ENCODE measurements at regions not wholly inside any gene's neighbourhood (a gene's known extent, or its start where the extent isn't known, plus 50 kb on each side); places are given as distances from the start of the nearest gene placed in this dataset.

DNA sequence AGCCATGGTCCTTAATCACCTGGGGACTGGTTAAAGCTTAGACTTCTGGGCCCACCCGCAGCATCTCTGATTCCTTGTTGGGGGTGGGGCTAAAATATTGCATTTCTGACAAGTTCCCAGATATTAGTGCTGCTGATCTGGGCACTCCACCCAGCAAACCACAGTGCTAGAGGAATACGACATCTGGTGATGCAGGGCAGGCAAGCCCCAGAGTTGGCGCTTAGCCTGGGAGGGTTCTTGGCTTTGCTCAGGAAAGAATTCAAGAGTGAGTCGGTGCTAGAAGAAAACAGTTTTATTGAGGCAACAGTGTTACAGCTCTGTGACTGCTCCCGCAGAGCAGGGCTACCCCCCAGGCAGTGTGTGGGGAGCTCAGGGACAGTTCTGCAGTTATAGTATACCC is 210.7 kb downstream of the TFAP2C start:
- DNase-seq, result no peak

DNA sequence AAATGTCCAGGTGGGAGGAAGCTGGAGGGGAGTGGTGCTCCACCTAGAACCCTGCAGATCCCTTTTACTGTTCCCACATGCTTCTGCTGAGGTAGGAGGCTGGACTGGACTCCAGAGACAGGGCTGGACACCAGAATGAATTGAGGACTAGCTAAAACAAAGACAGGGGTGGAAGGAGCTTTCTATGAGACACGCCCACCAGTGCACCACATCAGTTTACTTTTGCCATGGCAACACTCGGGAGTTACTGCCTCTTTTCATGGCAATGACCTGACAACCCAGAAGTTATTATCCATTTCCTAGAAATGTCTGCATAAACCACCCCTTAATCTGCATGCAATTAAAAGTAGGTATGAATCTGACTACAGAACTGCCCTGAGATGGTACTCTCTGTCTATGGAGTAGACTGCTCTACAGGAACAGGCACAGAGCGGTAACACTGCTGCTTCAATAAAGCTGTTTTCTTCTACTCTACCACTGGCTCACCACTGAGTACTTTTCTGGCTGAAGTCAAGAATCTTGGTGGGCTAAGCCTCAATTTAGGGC is 211.7 kb downstream of the TFAP2C start:
- DNase-seq, result no peak

DNA sequence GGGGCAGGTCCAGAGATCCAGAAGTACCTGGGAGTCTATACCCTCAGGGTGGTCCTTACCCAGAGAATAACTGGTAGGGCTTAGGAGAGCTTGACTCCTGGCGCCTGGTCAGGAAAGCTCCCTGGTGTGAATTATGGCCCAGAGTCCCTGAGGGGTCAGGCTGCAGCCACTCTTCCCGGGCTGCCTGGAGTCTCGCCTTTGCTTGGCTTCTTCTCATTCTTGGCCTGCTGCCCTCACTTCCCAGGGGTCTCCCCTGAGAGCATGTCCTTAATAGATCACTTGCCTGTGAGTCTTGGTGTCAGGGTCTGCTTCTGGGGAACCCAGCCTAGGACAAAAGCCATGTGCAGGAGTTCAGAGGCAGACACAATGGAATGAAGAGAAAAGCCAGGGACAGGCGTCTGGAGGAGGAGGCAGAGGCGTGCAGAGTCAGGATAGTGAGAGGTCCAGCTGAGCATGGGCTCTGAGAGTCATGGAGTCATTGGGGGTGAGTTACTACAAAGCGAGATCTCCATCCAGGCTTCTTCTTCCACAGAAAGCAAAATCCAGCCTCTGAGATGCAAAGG is 212.3 kb downstream of the TFAP2C start:
- DNase-seq, result no peak

DNA sequence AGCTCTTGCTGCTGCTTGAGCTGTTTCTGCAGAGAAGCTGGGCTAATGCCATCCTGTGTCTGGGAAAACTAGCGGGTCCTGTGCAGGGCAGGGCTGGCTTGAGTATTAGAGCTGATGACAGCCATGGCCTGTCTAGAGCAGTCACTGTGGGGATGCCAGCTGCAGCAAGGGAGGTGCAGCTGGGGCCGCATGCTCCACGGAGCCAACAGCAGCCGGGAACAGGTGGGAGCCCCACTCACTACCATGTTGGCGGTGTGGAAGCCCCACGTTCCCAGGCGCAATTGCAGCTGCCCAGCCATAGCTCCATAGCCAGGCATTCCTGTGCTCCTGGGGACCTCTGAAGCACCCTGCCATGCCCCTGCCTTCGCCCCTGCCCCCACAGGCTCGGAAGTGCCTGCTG is 212.9 kb downstream of the TFAP2C start:
- DNase-seq, result no peak

DNA sequence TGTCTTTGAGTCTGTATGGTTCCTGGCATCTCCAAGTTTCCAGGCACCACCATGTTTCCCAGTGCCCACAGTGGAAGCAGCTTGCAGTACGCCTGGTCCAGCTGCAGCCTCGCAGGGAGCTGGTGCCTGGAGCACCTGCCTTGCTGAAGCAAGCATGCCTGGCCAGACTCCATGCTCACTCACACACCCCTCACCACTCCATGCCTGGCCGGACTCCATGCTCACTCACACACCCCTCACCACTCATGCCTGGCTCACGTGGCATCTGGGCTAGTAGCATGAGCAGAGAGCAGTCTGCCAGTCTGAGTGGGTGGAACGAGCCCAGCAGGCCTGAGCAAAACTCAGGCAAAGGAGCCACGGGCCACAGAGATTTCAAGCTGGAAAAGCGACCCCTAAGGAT is 214.3 kb downstream of the TFAP2C start:
- DNase-seq, result no peak

DNA sequence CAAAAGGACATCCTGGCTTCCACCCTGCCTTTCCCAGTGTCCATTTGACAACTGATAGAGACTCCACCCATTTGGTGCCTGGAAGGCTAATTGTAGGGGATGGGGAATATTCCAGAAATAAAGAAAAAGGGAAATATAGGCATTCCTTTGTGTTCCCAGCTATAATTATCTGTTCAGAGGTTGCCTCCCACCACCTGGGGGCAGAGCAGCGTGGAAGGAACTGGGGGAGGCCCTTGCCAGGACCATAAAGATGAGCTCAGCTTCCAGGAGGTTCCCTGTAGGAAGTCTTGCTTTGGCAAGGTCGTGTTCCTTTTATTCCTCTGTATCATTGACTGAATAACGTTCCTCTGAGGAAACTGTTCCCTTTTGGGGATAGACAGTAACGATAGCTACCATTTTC is 214.7 kb downstream of the TFAP2C start:
- DNase-seq, result no peak

DNA sequence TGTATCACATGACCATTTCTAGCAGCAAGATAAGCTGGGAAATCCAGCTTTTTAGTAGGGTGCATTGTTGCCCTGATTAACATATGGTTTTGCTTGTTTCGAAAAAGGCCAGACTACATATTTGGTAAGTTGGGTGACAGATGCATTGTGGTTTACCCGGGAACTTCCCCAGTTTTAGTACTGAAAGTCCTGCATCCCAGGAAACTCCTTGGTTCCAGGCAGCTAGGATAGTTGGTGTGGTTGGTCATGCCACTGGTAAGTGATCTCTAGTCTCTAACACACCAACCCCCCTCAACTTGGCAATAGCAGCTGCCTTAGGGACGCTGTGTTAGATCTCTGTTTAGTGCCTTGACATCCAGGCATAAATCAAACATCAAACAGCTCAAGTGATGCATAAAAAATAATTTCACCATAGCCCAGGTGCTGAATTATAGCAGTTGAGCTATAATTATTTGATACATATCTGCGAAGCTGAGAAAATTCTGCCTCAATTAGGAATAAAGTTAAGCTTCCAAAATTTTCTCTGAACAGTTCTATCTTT is 216.5 kb downstream of the TFAP2C start:
- no peak for DNase-seq

DNA sequence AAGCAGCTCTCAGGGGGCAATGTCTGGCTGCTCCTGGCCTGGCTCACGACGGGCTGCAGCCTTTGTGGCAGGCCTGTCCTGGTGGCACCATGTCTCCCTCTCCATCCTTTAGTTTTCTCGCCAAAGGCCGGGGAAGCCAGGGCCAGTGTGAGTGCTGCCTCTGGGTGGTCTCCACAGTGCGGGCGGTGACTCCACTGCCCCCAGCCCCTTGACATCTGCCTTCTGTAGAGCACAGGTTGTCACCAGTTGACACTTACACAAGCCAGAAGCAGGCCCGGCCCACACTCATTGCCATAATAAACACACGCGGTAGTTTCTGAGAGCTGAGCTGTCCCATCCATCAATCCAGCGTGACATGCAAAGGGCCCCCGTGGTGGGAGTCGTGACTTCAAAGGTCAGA is 219.5 kb downstream of the TFAP2C start:
- DNase-seq, result no peak

DNA sequence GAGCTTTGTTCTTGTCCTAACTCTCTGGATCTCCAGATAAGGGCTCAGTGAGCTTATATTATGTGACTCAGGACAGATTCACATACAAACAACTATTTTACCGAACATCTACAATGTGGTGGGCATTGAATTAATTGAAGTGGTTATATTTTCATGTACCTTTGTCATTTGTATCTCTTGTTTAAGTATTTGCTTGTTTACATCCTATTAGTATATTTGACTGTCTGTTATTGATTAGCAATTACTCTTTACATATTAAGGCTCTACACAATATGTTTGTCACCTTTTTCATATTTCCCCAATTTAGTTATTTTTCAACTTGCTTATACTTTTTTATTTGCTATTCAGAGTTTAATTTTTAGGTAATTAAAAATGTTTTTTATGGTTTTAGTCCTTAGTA is 222.4 kb downstream of the TFAP2C start:
- no peak for DNase-seq

DNA sequence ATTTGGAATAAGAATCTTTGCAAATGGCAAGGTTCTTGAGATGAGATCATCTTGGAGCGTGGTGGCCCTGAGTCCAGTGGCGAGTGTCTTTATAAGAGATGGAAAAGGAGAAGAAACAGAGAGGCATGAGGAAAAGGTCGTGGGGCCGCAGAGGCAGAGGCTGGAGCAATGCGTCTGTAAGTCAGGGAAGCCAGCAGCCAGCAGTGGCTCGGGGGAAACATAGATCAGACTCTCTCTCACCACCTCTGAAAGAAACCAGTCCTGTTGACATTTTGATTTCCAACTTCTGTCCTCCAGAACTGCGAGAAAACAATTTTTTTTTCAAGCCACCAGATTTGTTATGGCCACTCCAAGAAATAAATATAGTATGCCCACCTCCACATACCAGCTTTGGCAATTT is 226.6 kb downstream of the TFAP2C start:
- DNase-seq, result no peak

DNA sequence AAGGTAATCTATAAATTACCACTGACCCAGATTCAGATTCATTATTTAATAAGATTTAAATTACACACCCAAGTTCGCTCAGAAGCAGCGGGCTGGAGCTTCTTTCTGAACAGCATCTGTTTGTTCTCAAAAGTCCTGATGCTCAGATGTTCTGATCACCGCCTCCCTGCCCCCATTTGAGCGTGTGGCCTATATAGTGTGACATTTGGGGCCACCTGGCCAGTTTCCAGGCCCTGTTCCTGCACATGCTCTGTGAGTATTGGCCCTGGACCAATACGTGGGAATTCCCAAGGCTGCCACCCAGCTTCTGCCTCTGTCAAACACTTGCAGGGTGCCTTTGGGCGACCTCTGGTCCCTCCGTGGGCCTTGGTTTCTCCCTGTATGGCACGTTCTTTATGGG is 228.8 kb downstream of the TFAP2C start:
- DNase-seq, result no peak

DNA sequence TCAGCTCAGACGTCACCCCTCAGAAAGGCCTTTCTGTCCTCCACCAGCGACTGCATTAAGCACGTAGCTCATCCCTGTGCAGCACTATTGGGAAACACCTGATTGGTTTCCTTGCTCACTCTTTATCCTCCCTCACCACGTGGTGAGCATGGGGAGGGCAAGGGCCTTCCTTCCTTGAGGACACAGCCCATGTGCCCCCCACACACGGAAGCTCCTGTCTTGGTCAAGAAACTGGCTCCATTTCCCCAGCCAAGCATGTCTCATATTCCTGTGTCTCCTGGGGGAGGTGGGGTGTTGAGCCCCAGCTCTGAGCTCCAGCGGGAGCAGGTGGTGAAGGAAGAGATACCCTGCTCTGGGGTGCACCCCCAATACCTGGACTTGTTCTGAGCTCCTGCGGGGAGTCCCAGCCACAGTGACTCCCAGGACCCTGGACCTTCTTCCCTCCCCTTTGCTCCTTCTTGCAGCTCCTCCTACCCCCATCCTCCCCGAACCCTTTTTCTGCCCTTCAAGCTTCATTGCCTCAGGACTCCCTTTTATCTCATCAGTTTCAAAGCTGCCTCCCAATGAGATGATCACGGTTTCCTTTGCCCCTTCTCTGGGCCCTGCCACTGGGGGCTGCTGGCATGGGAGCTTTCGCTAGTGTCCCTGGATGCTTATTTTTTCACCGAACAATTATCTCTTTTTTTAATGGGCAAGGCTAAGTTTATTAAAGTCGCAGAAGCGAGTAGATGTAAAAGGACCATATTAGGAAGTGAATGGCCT is 230.1 kb downstream of the TFAP2C start:
- DNase-seq, result no peak

DNA sequence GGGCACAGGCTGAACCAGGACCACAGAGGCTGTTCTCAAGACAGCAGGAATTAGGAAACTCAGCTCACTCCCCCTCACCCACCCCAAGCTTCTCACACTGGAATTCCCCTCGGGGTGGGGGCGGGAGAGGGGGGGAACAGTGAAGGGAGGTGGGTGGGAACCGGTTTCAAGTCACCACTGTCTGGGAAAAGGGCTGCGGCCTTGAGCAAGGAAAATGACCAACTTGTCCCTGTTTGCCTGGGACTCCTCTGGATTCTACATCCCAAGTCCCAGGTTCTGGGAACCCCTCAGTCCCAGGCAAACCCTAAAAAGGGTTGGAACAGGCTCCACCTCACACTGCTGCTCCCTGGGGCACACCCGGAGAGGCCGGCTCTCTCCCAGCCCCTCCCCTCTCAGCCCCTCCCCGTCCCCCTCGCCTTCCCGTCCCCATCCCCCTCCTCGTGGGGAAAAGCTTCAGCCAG is 230.7 kb downstream of the TFAP2C start:
- no peak for DNase-seq

DNA sequence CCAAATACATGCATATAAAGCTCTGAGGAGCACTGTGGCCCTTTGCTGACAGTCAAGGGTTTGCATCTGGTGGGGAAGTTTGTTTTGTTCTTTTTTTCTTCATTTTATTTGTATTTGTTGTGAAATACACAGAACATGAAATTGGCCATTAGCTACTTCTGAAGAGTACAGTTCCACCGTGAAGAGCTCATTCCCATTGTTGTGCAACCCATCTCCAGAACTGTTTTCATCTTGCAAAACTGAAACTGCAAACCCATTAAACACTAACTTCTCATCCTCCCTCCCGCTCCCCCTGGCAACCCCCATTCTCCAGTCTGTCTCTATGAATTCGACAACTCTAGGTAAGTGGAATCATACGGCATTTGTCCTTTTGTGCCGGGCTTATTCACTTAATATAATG is 231.3 kb downstream of the TFAP2C start:
- DNase-seq, result no peak

DNA sequence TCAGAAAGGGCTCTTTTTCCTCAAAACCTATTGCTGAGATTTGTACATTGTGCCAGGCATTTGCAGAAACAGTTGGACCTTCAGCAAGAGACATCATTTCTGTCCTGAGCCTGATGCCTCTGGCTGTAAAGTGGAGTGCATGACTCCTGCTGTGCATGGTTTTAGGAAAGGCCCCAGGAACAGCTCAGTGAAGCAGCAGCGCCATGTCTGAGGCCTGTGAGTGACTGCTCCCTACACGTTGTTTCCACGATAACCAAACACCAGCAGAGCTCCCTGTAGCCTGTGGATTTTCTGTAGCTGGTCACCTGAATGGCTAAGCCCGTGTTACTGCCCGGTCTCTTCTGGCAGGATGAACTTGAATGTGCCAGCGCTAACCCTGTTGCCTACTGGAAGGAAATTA is 232.5 kb downstream of the TFAP2C start:
- DNase-seq, result no peak

DNA sequence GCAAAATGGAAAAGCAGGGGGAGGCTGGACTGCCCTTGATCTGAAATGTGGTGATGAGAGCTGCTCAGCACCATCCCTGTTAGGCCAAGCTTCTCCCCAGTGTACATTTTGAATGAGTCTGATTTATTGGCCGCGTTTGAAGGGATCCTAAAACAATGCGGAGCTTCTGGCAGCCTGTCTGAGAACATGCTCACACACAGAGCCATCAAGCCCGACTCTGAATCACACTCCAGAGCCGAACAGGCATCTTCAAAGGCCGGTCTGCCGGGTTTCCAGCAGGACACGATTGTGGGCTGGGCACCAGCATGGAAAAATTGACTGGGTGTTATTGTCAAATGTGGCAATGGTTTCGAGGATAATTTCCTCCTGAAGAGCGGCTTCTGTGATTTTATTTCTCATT is 235.9 kb downstream of the TFAP2C start:
- no peak for DNase-seq

DNA sequence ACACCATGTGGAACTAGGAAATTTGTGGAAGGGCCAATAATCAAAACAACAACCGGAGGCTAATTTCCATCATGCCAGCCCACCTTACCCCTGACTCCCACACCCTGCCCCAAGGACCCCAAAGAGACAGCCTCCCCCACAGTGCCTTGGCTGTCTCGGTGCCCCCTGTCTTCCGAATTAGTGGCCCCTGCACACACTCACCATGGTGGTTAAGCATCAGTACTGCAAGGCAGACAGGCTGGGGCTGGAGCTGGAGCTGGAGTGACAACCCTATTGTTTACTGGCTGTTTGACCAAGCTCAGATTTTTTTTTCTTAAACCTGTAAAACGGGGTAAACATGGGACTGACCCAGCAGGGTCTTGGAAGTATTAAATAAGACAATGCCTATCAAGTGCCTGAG is 238.0 kb downstream of the TFAP2C start:
- no peak for DNase-seq

DNA sequence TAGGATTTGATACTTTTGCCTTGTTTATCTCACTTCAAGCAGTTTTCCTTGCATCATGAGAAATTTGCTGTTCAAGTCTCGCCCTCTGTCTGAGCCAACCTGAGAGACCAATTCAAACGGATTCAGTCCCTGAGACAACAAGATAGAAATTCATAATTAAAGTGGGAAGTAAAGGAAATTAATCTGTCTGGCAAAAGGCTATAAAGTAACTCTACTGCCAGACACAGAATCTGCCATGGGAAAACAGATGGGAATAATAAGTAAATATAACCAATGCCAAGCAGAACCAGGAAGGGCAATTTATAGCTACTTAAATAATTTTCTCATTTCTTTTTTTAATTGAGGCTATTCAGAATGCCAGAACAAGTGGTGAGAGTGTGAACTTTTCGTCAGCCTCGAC is 239.6 kb downstream of the TFAP2C start:
- no peak for DNase-seq

DNA sequence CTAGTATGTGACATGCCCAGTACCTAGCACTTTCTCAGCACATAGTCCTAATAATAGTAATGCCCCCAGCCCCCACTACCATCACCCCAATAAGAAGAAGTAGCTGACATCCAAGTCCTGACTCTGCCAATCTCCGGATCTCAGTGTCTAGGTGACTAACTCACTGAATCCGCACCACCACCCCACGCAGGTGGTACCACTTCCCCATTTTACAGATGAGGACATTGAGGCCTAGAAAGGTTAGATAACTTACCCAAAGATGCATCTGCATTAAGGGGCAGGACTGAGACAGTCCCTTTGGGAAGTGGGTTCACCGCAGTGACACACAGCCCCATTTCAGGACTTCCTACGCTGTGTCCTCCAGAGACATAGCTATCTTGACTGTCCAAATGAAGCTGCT is 241.2 kb downstream of the TFAP2C start:
- DNase-seq, result no peak

DNA sequence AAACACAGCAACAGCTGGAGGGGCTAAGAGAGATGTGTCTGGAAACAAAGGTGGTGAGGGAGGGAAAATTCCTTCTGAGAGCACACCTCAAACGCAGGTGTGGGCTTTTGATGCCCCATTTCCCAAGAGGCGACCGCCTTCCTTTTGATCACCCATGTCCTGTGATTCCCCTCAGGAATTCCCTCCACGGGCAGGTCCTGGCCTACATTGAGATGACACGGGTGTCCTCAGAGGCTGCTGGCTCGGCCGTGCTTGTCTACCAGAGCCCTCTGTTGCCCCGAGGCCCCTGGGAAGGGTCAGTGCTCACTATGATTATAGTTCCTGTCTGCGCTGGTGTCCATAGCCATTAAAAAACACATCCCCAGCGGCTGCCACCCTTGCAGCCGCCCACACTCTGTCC is 242.6 kb downstream of the TFAP2C start:
- DNase-seq, result no peak

DNA sequence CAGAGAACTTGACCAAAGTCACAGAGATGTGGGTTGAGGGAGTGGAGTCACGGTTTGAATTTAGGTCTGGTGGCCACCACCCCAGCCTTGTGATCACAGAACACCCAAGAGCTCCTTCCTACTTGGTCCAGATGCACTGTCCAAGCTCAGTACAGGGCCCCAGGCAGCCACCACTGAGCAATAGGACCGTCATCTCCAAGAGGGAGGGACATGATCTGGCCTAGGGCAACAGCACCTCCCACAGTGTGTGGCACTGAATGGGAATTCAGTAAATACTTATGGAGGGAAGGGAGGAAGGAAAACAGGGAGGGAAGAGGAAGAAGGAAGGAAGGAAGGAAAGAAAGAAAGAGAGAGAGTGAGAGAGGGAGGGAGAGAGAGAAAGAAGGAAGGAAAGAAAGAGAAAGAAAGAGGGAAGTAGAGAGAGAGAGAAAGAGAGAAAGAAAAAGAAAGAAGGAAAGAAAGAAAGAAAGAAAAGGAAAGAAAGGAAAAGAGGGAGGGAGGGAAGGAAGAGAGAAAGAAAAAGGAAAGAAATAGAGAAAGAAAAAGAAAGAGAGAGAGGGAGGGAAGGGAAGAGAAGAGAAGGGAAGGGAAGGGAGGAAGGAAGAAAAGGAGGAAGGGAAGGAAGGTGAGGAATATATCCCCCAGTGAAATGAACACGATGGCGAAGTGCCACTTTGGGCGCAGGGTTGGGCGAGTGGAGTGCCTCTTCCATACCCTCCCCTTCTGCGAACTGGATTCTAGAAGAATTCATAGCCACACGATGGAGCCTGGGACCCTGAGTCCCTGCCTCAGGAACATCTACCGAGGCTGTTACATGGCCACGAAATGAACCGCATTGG is 243.7 kb downstream of the TFAP2C start:
- no peak for DNase-seq

DNA sequence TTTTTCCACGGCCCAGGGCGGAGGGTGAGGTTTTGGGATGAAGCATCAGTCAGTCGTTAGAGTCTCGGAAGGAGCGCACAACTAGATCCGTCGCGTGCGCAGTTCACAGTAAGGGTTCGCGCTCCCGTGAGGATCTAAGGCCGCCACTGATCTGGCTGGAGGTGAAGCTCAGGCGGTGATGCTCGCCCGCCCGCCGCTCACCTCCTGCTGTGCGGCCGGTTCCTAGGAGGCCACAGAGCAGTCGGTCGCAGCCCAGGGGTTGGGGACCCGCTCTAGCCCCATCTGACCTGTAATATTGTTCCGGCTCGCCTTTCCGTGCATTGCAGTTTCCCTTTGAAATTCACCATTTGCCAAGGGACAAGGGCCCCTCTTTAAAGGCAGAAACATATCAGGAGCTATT is 244.7 kb downstream of the TFAP2C start:
- DNase-seq, result no peak

DNA sequence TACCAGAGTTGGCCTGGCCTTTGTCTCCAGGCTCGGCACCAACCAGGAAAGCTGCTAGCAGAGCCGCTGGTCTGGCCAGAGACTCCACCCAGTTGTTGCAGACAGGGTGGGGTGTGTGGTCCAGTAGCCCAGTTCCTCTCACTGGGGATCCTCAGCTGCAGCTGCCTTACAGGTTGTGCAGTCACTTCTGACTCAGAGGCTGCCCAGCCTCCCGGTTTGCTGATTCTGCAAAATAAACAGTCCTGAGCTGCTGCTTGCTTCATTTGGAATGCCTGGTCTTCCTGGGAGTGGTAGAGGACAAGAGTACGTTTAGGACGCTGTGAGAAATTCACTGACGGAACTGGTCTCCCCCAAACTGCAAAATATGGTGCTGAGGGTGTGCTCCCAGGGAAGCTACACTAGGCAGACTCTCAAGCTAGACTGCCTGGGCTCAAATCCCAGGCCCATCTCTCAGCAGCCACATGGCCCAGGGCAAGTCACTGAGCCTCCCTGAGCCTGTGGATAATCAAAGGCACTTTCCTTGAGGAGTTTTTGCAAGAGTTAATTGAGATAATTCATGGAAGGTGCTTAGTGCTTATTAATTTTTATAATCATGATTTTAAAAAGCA is 246.1 kb downstream of the TFAP2C start:
- DNase-seq, result no peak
